MM.1S (cell line): ENCODE measurements at regions not wholly inside any gene's neighbourhood (a gene's known extent, or its start where the extent isn't known, plus 50 kb on each side); places are given as distances from the start of the nearest gene placed in this dataset.

Experiments used
- CTCF ChIP-seq: fragments of 300-600 bp; sonication (generic); IDR thresholded peaks from 2 replicates; pipeline ENCODE4 v1.5.1; 2016; ENCODE audit warnings: antibody characterized with exemption, low read length, mixed read lengths
- EZH2 ChIP-seq: fragments of 300-600 bp; sonication (generic); optimal IDR thresholded peaks from 2 replicates; pipeline ENCODE3; 2017; ENCODE audit warnings: low read depth, mild to moderate bottlenecking, antibody characterized with exemption, low read length, mixed read lengths
- EZH2phosphoT487 ChIP-seq: fragments of 300-600 bp; sonication (generic); IDR thresholded peaks from 2 replicates; pipeline ENCODE4 v1.6.1; 2018; ENCODE audit warnings: antibody characterized with exemption, low read length

GRCh38 chr13:34360702-34361101, 542.8 kb downstream of the RFC3 start:
- TF ChIP-seq CTCF (no peak), EZH2 (no peak), EZH2phosphoT487 (no peak)
